Activated CD4-positive, alpha-beta T cell treated with anti-CD3 and anti-CD28 coated beads, Interleukin-2, Interleukin-4, amounts not matched to agents 100 ng/mL and 50 ng/mL, durations not matched to agents 16 hours and 8 hours (primary cell): ENCODE measurements at regions not wholly inside any gene's neighbourhood (a gene's known extent, or its start where the extent isn't known, plus 50 kb on each side); places are given as distances from the start of the nearest gene placed in this dataset.

Experiments
- DNase-seq: peaks from one replicate; pipeline ENCODE4 v3.0.0-alpha.2; 2020; ENCODE audit warnings: low spot score

DNA sequence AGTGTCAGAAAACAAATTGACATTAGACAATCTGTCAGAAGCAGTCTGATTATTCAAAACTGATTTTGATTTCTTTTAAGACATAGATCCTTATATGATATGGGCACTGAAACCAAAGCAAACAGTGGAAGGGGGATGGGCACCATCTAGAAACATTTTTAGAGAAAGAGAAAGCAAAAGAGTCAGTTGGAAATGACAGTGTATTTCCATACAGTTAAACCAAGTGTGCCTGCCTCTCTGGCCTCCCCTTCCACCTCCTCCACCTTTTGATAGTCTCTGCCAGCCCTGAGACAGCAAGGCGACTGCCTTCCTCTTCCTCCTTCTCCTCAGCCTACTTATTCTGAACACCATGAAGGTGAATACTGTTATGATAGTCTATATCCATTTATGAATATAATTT, 949.7 kb downstream of the AMY1C start:
- no peak for DNase-seq

DNA sequence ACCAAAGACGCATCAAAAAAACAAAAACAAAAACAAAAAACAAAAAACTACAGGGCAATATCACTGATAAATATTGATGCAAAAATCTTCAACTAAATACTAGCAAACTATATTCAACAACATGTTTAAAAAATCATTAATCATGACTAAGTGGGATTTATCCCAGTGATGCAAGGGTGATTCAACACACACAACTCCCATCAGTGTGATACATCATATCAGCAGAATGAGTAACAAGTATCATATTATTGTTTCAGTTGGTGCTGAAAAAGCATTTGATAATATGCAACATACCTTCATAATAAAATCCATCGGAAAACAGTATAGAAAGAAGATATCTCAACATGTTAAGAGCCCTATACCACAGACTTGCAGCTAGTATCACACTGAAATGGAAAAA, 953.0 kb downstream of the AMY1C start:
- no peak for DNase-seq

DNA sequence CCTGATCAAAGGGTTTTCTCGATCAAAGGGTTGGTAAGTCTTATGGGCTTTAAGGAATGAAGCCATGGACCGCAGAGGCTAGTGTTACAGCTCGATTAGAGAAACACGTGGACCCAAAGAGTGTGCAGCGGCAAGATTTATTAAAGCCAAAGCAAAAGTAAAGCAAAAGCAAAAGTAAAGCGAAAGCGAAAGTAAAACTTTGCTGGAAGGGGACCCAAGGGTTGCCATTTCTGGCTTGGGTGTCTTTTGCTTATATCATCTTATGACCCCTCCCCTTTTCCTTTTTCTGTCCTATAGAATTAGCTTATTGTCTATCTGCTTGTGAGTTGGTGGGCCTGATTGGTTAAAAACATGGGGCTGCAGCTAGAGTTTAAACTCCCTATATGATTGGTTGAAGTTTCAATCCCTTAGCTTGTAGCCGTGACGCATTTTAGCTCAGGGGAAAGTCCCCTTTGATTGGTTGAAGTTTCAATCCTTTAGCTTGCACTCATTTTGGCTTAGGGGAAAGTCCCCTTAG, 957.0 kb downstream of the AMY1C start:
- DNase-seq, result peak; percentile 0

DNA sequence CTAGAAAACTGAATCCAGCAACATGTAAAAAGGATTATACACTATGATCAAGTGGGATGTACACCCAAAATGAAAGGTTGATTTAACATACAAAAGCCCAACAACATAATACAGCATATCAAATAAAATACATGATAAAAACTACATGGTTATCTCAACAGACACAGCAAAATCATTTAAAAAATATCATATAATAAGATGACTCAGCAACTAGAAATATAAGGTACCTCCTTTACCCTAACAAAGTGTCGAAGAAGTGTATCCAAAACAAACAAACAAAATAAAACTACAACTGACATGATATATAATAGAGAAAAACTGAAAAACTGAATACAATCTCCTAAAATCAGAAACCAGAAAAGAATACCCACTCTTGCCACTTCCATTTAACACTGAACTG, 969.1 kb downstream of the AMY1C start:
- no peak for DNase-seq

DNA sequence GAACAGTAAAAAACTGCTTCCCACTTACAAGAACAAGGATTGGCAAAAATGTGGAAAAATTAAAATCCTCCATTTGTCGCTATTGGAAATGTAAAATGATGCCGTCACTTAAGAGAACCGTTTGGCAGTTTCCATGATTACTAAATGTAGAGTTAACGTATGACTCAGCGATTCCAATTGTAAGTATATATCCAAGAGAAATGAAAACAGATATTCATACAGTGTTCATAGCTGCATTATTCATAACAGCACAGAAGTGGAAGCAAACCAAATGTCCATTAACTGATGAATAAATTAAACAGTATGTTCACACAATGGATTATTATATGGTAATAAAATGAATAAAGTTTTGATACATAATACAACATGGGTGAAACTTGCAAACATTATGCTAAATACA, 971.0 kb downstream of the AMY1C start:
- no peak for DNase-seq

DNA sequence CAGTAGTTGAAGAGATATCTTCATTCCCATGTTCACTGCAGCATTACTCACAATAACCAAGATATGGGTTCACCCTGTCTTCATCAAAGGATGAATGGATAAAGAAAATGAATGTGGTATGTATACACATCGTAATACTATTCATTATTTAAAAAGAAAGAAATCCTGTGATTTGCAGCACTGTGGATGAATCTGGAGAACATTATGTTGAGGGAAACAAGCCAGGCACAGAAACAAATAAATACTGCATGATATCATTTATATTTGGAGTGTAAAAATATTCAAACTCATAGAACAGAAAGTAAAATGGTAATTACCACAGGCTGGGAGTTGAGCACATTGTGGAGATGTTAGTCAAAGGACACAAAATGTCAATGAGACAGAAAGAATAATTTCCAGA, 977.2 kb downstream of the AMY1C start:
- no peak for DNase-seq

DNA sequence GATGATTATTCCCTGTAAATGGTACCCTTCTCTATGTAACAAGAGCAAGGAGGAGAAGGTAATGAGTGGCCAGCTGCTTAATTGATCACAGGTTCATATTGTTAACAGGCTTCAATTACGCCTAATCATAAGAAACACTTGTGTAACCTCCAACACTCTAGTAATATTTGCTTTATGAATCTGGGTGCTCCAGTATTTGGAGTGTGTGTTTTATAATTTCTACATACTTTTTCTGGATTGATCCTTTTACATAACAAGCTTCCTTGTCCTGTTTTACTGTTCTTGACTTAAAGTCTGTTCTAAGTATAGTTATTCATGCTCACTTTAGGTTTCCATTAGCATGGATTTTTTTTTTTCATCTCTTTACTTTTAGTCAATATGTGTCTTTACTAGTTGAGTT, 984.2 kb downstream of the AMY1C start:
- no peak for DNase-seq

DNA sequence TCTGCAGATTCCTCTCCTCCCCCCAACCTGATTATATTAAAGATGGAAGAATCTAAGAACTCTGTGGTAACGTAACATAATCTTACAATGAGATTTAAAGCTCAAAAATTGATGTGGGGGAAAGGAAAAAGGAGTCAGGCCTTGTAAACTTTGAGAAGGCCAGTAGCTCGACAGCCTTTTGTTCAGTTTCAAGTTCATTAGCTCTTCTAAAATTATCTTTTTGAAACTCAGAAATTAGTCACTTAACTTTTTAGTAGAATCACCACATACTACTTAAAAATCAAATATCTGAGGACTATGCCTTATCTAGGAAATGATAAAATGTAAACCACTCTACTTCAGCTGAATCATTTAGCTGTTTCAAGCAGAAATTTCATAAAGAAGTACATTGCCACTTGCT, 996.2 kb downstream of the AMY1C start:
- no peak for DNase-seq

DNA sequence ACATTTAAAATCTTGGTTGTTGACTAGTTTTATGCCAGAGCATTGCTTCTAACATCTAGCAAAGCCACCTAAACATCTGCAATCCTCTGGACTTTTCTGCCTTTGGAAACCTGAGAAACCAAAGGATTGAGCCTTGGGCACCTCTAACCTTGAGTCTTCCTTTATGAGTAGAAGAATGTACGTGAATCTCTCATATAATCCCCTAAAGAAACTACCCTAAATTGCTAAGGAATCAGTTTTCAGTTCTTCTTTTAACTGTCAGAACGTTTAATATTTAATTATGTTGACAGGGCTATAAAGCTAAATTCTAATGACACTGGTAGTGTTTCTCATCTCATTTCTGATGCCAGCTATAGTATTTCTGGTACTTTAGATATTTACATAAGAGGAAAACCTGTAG, 997.3 kb downstream of the AMY1C start:
- no peak for DNase-seq

DNA sequence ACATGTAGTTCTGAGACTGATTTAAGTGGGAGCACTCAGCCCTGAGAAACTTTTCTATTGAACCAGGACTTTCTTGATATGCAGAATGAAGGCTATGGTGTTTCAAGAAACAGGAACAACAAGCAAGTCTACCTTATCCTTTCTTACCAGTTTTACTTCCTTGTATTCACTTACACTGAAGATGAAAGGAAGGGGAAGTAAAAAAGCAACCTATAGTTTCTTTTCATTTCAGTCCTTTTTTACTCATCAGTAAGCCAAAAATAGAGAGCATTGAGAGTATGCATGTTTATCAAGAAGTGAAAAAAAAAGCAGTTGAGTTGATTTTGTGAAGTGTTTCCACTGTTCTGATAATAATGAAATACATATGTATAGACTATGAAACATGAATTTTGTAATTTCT, 1010.3 kb downstream of the AMY1C start:
- no peak for DNase-seq

DNA sequence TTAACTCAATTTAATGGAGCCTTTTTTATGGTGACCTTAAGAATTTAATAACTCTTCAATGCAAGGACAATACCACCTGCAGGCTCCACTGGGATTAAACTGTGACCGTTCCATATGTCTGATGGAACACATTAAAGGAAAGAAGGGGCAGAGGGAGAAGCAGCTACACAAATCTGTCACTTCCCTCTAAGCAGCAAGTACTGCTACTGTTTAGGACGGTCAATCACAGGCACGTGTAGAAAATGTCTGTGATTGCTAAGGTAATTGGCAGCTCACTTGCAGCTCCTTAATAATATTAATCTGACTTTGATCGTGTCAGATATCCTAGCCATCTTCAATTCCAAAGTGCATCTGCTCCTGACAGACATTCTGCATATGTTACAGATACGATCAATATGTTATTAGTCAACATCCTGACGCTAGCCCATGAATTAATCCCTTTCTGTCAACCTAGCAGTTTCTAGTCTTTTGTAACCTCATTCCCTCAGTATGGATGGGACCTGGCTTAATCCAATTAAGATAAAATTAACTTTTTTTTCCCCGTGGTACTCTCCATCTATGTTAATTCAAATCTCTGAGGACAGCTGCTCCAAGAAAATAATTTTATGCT, 1012.4 kb downstream of the AMY1C start:
- DNase-seq, result no peak

DNA sequence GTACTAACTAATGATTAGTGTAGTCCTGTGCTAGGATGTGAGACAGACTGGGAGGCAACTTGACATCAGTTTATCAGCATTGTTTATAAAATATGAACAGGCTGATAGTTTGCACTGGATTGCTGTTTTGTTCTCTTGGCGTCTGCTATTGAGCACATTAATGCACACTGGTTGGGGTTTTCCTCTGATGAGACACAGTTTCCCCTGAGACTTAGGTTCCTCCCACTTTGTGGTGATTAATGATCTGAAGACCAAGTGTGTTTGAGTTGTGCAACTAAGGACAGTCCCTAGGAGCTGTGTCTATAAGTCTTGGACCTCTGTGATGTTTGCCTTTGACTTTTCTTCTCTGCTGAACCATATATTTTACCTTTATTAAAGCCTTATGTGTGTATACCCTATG, 1015.4 kb downstream of the AMY1C start:
- DNase-seq, result no peak

DNA sequence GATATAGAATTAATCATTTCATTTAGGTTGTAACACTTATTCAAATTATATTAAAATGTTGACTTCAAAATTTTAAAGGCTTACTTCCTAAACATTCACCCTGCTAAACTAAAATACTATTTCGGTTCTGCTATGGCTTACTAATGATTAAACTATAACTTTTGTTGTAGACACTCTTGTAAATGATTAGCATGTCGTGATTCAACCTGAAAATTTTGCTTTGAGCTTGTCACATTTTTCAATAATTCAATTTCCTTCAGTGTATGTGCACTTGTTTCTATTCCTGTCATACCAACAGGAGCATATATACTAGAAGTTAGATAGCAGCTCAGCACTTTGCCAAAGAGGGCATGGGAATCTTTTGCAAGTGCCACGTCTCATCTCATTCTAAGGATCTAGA, 1018.8 kb downstream of the AMY1C start:
- DNase-seq, result no peak

DNA sequence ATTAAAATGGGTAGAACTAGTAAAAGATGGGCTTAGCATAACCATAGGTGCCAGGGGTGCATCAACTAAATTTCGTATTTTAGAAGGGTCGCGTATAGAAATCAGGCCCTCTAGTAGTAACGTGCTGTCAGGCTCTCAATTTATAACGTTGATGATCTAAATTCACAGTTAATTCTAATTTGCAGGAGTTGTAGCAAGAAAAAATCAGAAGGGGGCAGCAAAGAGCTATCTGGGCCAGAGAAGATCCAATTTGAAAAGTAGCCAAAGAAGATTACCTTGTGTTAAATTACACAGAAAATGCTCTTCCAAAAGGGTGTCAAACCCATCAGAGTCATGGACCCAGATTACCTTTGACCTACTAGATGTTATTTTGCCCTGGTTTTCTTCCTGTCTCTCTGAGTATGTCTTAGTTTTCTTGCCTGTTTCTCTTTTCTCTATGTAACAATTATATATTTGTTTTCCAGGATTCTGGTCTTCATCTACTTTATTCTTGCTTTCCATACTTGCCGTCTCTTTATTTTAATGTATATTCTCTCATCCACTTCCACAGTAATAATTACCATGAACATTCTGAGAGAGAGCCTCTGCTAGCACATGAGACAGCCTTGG, 1030.9 kb downstream of the AMY1C start:
- DNase-seq, result peak; percentile 25

DNA sequence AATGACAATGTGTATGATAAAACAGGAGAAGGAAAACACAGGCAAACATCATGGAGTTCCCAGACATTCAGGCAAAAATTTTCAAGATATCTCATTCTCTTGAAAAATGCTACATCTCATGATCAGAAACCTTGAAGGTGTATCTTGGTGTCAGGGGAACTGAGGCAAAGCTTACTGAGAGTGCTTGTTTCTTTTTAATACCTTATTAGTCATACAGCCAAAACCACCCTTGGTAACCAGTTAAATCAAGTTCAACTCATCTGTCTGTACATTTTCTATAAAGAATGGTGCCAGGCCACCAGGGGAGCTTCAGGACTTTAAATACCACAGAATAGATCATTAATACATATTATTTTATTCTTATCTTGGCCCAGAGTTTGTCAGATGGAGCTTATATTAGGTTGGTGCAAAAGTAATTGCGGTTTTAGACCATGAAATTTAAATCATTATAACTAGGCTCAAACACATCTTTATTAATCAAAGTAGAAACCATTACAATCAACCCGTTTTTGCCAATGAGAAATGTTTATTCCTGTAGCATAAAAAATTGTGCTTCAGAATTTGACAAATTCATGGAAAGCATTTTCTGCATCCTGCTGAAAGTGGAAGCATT, 1036.0 kb downstream of the AMY1C start:
- DNase-seq, result no peak

DNA sequence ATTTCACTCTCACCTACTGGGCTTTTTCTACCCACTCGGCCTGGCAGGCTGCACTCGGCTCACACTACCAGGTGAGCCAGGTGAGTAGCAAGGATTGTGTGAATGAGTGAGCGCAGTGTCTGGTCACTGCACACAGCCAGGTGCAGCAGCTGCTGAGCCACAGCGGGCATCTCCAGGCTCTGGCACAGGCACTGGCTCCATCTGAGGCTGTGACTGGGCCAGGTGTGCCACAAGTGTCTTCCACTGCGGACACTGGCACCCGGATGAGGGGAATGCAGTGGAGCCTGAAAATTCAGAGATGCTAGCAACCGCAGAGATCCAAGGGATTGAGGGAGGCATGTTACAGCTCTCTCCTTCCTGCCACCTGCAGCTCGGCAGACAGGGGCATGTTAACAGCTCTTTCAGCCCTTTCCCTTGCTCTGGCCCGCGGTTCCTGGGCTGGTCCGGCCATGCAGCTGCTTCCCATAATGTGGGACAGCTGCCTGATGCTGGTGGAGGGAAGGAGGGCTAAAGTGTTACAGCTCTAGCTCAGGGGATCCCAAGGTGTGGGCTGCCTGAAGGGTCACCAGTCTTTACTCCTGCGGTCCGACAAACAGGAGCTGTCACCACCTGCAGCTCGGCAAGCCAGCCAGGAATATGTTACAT, 1038.3 kb downstream of the AMY1C start:
- DNase-seq, result no peak

DNA sequence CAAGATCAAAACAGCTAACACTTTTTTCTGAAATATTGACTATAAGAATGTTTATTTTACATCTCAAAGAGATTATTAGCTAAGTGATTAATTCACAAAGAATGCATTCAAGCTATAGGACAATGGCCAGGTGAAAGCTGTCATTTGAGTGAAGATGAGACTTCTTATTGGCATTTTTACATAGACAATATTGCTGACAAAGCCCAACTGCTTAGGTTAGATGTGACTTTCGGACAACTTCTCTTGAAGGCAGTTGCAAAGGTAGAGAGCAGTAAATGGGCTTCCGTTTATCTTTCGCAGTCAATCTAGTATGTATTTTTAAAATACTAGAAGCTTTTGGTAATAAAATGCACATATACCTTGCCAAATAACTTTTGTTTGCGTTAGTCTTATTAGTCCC, 1041.3 kb downstream of the AMY1C start:
- DNase-seq, result no peak

DNA sequence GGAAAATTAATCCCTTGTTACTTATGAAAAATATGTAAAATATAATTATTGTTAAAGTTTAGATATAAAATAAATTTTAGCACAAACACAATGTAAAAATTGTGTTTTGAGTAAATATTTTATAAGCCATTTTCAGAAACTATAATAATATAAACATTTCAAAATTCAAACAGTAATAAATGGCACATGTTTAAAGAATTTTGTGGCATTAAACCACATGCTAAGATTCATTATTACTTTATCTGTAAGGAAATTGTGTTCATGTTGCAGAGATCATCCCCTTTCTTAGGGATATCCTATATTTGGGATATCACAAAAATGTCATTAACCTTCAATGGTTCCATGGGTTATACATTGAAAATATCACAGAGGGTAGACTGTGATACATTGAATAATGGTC, 1044.3 kb downstream of the AMY1C start:
- DNase-seq, result no peak

DNA sequence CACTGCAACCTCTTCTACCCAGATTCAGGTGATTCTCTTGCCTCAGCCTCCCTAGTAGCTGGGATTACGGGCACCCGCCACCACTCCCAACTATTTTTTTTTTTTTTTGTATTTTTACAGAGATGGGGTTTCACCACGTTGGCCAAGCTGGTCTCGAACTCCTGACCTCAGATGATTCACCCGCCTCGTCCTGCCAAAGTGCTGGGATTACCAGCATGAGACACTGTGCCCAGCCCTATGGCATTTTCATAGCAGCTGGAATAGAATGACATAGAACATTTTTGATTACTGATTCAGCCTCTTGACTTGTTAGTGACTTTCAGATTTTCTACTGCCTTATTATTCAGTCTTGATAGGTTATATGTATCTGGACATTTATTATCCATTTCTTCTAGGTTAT, 1046.2 kb downstream of the AMY1C start:
- no peak for DNase-seq

DNA sequence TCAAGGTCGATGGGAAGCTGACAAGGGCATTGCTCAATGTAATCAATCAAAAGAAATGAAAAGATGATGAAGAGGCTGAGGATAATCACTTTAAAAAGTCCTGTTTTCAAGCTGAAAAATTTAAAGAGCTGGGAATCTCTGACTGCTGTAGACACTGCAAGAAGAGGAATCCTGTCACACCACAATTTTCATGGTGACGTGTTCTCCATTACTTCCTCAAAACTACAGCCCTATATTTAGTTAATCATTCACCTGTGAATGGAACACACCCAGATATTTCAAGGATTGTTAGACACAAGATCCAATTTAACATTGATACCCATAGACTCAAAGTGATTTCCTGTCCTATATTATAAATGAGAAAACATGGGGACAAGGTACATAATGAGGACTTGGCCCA, 1048.3 kb downstream of the AMY1C start:
- DNase-seq, result no peak

DNA sequence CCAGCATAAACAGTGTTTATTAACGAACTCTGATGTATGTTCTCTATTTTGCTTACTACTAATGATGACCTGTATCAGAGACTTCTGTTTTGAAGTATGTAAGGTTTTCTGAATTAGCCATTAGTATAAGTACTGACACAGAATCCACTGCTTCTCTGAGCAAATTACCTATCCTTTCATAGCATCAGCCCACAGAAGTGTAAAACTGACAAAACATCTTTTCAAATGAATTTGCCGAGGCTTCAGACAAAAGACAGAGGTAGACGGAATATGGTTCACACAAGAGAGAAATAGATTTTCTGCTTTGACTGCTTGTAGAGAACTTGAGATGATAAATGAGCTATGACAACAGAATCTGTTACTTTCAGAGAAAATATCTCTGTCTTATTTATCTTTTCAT, 1051.6 kb downstream of the AMY1C start:
- no peak for DNase-seq

DNA sequence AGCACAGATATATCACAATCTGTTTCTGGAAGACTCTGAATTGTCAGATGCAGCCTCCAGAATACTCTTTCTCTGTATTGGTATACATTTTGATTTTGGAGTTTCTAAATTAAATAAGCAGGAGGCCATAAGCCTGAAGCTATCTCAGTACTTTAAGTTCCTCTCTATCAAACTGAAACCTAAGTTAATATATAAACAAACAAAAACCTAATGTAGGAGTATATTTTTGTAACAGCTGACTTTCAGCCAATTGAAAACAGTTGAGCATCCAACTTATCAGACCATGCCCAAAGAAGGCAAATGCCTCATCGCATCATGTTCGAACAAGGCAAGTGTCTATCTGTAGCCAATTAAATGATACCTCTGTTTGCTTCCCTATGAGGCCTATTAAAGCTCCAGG, 1054.4 kb downstream of the AMY1C start:
- no peak for DNase-seq

DNA sequence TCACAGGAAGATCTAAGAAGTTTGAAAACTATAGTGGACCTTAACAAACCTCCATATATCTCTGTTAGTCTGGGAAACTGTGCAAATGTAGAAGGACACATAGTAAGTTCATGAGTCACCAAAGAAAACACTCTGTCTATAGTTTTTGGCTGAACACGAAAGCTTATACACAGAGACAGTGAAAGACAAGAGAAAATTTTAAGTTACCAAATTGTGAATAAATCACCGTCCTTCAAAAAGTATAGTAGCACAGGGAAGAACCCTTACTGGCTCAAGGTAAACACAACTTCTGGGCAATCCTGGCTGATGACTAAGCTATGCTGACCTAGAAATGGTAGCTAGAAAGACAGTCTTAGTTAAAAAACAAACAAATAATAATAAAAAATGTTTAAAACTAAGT, 1057.9 kb downstream of the AMY1C start:
- DNase-seq, result no peak
